ENCODE measurements at regions not wholly inside any gene's neighbourhood (a gene's known extent, or its start where the extent isn't known, plus 50 kb on each side); places are given as distances from the start of the nearest gene placed in this dataset.

- TF ChIP-seq, protein P1, sequence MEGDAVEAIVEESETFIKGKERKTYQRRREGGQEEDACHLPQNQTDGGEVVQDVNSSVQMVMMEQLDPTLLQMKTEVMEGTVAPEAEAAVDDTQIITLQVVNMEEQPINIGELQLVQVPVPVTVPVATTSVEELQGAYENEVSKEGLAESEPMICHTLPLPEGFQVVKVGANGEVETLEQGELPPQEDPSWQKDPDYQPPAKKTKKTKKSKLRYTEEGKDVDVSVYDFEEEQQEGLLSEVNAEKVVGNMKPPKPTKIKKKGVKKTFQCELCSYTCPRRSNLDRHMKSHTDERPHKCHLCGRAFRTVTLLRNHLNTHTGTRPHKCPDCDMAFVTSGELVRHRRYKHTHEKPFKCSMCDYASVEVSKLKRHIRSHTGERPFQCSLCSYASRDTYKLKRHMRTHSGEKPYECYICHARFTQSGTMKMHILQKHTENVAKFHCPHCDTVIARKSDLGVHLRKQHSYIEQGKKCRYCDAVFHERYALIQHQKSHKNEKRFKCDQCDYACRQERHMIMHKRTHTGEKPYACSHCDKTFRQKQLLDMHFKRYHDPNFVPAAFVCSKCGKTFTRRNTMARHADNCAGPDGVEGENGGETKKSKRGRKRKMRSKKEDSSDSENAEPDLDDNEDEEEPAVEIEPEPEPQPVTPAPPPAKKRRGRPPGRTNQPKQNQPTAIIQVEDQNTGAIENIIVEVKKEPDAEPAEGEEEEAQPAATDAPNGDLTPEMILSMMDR (IDR thresholded peaks at IDR 0.05): no peak
- TF ChIP-seq POLR2A (IDR thresholded peaks at IDR 0.05): no peak
Measured at GRCh38 chr2:11912980-11913379, 166.5 kb downstream of the LPIN1 start.
